ENCODE measurements at regions not wholly inside any gene's neighbourhood (a gene's known extent, or its start where the extent isn't known, plus 50 kb on each side); places are given as distances from the start of the nearest gene placed in this dataset.

- Histone ChIP-seq H3K27ac (no peak overlapping the region), H3K9me3 (no peaks in the 10 kb centered on the region), H3K27me3 (replicated peaks in 1 of 7) (peaks cover 0 to 34% (median 0%) of the 10 kb centered on the region in 7 donors), H3K36me3 (no peaks in the 10 kb centered on the region), H3K4me3 (no peak overlapping the region), H3K4me1 (no peaks in the 10 kb centered on the region)
- no peak for DNase-seq
- 93 to 97% (median 95%) methylated on average over 4 of the region's 4 CpGs for WGBS, 5 donors
- TF ChIP-seq CTCF (IDR thresholded peaks at IDR 0.05 in 8 of 11, conservative IDR thresholded peaks at IDR 0.05 in 3 of 11) (no peak), POLR2A (IDR thresholded peaks at IDR 0.05) (no peak), POLR2AphosphoS5 (IDR thresholded peaks at IDR 0.05) (no peak)
- intact Hi-C loops (cut with DNase I; ENCODE audit: low total_unique reads), result no loop called here
Measured at GRCh38 chr5:174622067-174622466, 102.3 kb upstream of the MSX2 start.

- 70 to 91% (median 71%) methylated on average over 1 of the region's 1 CpG for WGBS, 5 donors
- no peaks in the 10 kb centered on the region for H3K9me3 ChIP-seq
- H3K27me3 ChIP-seq (replicated peaks in 1 of 7), result peaks cover 0 to 26% (median 0%) of the 10 kb centered on the region in 7 donors
- no peak overlapping the region for H3K27ac ChIP-seq
- H3K4me1 ChIP-seq, result no peaks in the 10 kb centered on the region
- DNase-seq, result no peak
- H3K36me3 ChIP-seq, result no peaks in the 10 kb centered on the region
- intact Hi-C loops (cut with DNase I; ENCODE audit: low total_unique reads), result no loop called here
- H3K4me3 ChIP-seq, result no peak overlapping the region
- no peak for TF ChIP-seq CTCF (IDR thresholded peaks at IDR 0.05 in 8 of 11, conservative IDR thresholded peaks at IDR 0.05 in 3 of 11)
- no peak for TF ChIP-seq POLR2AphosphoS5 (IDR thresholded peaks at IDR 0.05)
- no peak for TF ChIP-seq POLR2A (IDR thresholded peaks at IDR 0.05)
Measured at GRCh38 chr5:174623018-174623417, 101.4 kb upstream of the MSX2 start.

GRCh38 chr5:174623433-174624019, 100.9 kb upstream of the MSX2 start:
- Histone ChIP-seq H3K4me3 (no peak overlapping the region), H3K36me3 (no peaks in the 10 kb centered on the region), H3K4me1 (no peaks in the 10 kb centered on the region), H3K27ac (no peak overlapping the region), H3K9me3 (no peaks in the 10 kb centered on the region), H3K27me3 (replicated peaks in 1 of 7) (peaks cover 0 to 21% (median 0%) of the 10 kb centered on the region in 7 donors)
- intact Hi-C loops (cut with DNase I; ENCODE audit: low total_unique reads), result no loop called here
- WGBS, 5 donors, result 71 to 85% (median 77%) methylated on average over 7 of the region's 7 CpGs
- no peak for TF ChIP-seq CTCF (IDR thresholded peaks at IDR 0.05 in 8 of 11, conservative IDR thresholded peaks at IDR 0.05 in 3 of 11)
- TF ChIP-seq POLR2A (IDR thresholded peaks at IDR 0.05), result no peak
- no peak for TF ChIP-seq POLR2AphosphoS5 (IDR thresholded peaks at IDR 0.05)
- DNase-seq, result no peak

GRCh38 chr5:174624733-174625522, 99.5 kb upstream of the MSX2 start:
- H3K27me3 ChIP-seq (replicated peaks in 1 of 7), result peaks cover 0 to 18% (median 0%) of the 10 kb centered on the region in 7 donors
- TF ChIP-seq POLR2AphosphoS5 (IDR thresholded peaks at IDR 0.05), result no peak
- TF ChIP-seq POLR2A (IDR thresholded peaks at IDR 0.05), result no peak
- no peak for TF ChIP-seq CTCF (IDR thresholded peaks at IDR 0.05 in 8 of 11, conservative IDR thresholded peaks at IDR 0.05 in 3 of 11)
- no peak overlapping the region for H3K4me3 ChIP-seq
- no peaks in the 10 kb centered on the region for H3K36me3 ChIP-seq
- whole genome bisulfite sequencing, 5 donors, result 72 to 83% (median 78%) methylated on average over 12 of the region's 12 CpGs
- intact Hi-C loops (cut with DNase I; ENCODE audit: low total_unique reads), result no loop called here
- H3K9me3 ChIP-seq, result no peaks in the 10 kb centered on the region
- no peaks in the 10 kb centered on the region for H3K4me1 ChIP-seq
- H3K27ac ChIP-seq, result no peak overlapping the region
- no peak for DNase-seq
